DOHH2 (cell line): ENCODE measurements at regions not wholly inside any gene's neighbourhood (a gene's known extent, or its start where the extent isn't known, plus 50 kb on each side); places are given as distances from the start of the nearest gene placed in this dataset.

Source experiments
- H3F3A ChIP-seq: fragments of 200-600 bp; sonication (generic), shearing (Covaris generic); 2 replicates; pipeline ENCODE4 v1.6.0; 2016; ENCODE audit warnings: antibody characterized with exemption, mild to moderate bottlenecking; ENCODE audit not compliant: control insufficient read depth, insufficient read depth
- H3K27ac ChIP-seq: fragments of 200-600 bp; sonication (generic); 2 replicates; pipeline ENCODE4 v1.5.1; 2014; ENCODE audit warnings: low read depth, mild to moderate bottlenecking, low read length, moderate library complexity
- H3K27me3 ChIP-seq: fragments of 200-600 bp; sonication (generic); 2 replicates; pipeline ENCODE4 v1.6.1; 2014; ENCODE audit warnings: mild to moderate bottlenecking, low read length, mixed read lengths; ENCODE audit not compliant: control insufficient read depth
- H3K36me3 ChIP-seq: fragments of 200-600 bp; sonication (generic); 2 replicates; pipeline ENCODE4 v1.6.1; 2014; ENCODE audit warnings: mild to moderate bottlenecking, low read length, moderate library complexity, mixed read lengths; ENCODE audit not compliant: control insufficient read depth
- H3K4me1 ChIP-seq: fragments of 200-600 bp; sonication (generic); 2 replicates; pipeline ENCODE4 v1.6.1; 2014; ENCODE audit warnings: mild to moderate bottlenecking, low read length, mixed read lengths; ENCODE audit not compliant: control insufficient read depth
- H3K4me2 ChIP-seq: fragments of 200-600 bp; sonication (generic); 2 replicates; pipeline ENCODE4 v1.6.0; 2014; ENCODE audit warnings: mild to moderate bottlenecking, low read length, moderate library complexity
- H3K4me3 ChIP-seq: fragments of 200-600 bp; sonication (generic); 2 replicates; pipeline ENCODE4 v1.5.1; 2014; ENCODE audit warnings: mild to moderate bottlenecking, low read length, mixed read lengths
- H3K79me2 ChIP-seq: fragments of 200-600 bp; sonication (generic); 2 replicates; pipeline ENCODE4 v1.6.1; 2014; ENCODE audit warnings: mild to moderate bottlenecking, low read length, mixed read lengths; ENCODE audit not compliant: control insufficient read depth
- H3K9me2 ChIP-seq: fragments of 200-600 bp; sonication (generic); replicated peaks from 2 replicates; pipeline ENCODE4 v1.6.1; 2014; ENCODE audit warnings: mild to moderate bottlenecking, low read length, mixed read lengths; ENCODE audit not compliant: control insufficient read depth
- H3K9me3 ChIP-seq: fragments of 200-600 bp; sonication (generic); 2 replicates; pipeline ENCODE4 v1.6.1; 2014; ENCODE audit warnings: antibody characterized with exemption, low read length, mixed read lengths; ENCODE audit not compliant: control insufficient read depth, insufficient read depth
- H4K20me1 ChIP-seq: fragments of 200-600 bp; sonication (generic); 2 replicates; pipeline ENCODE4 v1.6.0; 2014; ENCODE audit warnings: low read depth, mild to moderate bottlenecking, antibody characterized with exemption, low read length, moderate library complexity; ENCODE audit not compliant: control insufficient read depth, insufficient read depth
- CTCF ChIP-seq: fragments of 200-600 bp; sonication (generic); IDR thresholded peaks from one replicate; pipeline ENCODE4 v1.5.1; 2014; ENCODE audit warnings: antibody characterized with exemption, mild to moderate bottlenecking, low read depth, low read length; ENCODE audit not compliant: poor library complexity, severe bottlenecking
- EZH2phosphoT487 ChIP-seq: fragments of 200-600 bp; sonication (generic); IDR thresholded peaks from 2 replicates; pipeline ENCODE4 v1.6.1; 2017; ENCODE audit warnings: borderline replicate concordance, mild to moderate bottlenecking, antibody characterized with exemption, low read length, moderate library complexity, mixed read lengths

GRCh38 chr17:79457376-79457775 lies 153.5 kb downstream of the RBFOX3 start:
- H3K27ac ChIP-seq: no peak overlapping the region
- H3K36me3 ChIP-seq: no peaks in the 10 kb centered on the region
- H3K27me3 ChIP-seq: no peaks in the 10 kb centered on the region
- H3K79me2 ChIP-seq: no peaks in the 10 kb centered on the region
- H4K20me1 ChIP-seq: no peaks in the 10 kb centered on the region
- H3K4me1 ChIP-seq: no peaks in the 10 kb centered on the region
- H3K9me3 ChIP-seq: no peaks in the 10 kb centered on the region
- no peak overlapping the region for H3K4me3 ChIP-seq
- H3K4me2 ChIP-seq: no peak overlapping the region
- no peaks in the 10 kb centered on the region for H3F3A ChIP-seq
- TF ChIP-seq CTCF: no peak
- TF ChIP-seq EZH2phosphoT487: no peak
- H3K9me2 ChIP-seq: no peaks in the 10 kb centered on the region

- Histone ChIP-seq H4K20me1 (no peaks in the 10 kb centered on the region), H3K4me2 (no peak overlapping the region), H3K27me3 (no peaks in the 10 kb centered on the region), H3K4me3 (no peak overlapping the region), H3K27ac (no peak overlapping the region), H3F3A (no peaks in the 10 kb centered on the region), H3K79me2 (no peaks in the 10 kb centered on the region), H3K9me3 (no peaks in the 10 kb centered on the region), H3K4me1 (no peaks in the 10 kb centered on the region), H3K9me2 (no peaks in the 10 kb centered on the region), H3K36me3 (no peaks in the 10 kb centered on the region)
- TF ChIP-seq EZH2phosphoT487 (no peak), CTCF (no peak)
These were observed 155.2 kb downstream of the RBFOX3 start for GRCh38 chr17:79455636-79456035.

GRCh38 chr17:79454826-79455225 lies 156.0 kb downstream of the RBFOX3 start:
- H4K20me1 ChIP-seq: no peaks in the 10 kb centered on the region
- H3K9me3 ChIP-seq: no peaks in the 10 kb centered on the region
- no peak overlapping the region for H3K4me2 ChIP-seq
- no peaks in the 10 kb centered on the region for H3K79me2 ChIP-seq
- H3K4me3 ChIP-seq: no peak overlapping the region
- H3K4me1 ChIP-seq: no peaks in the 10 kb centered on the region
- no peak for TF ChIP-seq EZH2phosphoT487
- TF ChIP-seq CTCF: no peak
- H3K27me3 ChIP-seq: no peaks in the 10 kb centered on the region
- no peaks in the 10 kb centered on the region for H3F3A ChIP-seq
- H3K27ac ChIP-seq: no peak overlapping the region
- H3K36me3 ChIP-seq: no peaks in the 10 kb centered on the region
- no peaks in the 10 kb centered on the region for H3K9me2 ChIP-seq

- TF ChIP-seq EZH2phosphoT487 (no peak), CTCF (no peak)
- Histone ChIP-seq H3K27ac (no peak overlapping the region), H4K20me1 (no peaks in the 10 kb centered on the region), H3K27me3 (no peaks in the 10 kb centered on the region), H3F3A (no peaks in the 10 kb centered on the region), H3K36me3 (no peaks in the 10 kb centered on the region), H3K4me2 (no peak overlapping the region), H3K4me1 (no peaks in the 10 kb centered on the region), H3K4me3 (no peak overlapping the region), H3K9me2 (no peaks in the 10 kb centered on the region), H3K9me3 (no peaks in the 10 kb centered on the region), H3K79me2 (no peaks in the 10 kb centered on the region)
These were observed 157.4 kb downstream of the RBFOX3 start for GRCh38 chr17:79453481-79453880.
